ENCODE measurements at regions not wholly inside any gene's neighbourhood (a gene's known extent, or its start where the extent isn't known, plus 50 kb on each side); places are given as distances from the start of the nearest gene placed in this dataset.

DNA sequence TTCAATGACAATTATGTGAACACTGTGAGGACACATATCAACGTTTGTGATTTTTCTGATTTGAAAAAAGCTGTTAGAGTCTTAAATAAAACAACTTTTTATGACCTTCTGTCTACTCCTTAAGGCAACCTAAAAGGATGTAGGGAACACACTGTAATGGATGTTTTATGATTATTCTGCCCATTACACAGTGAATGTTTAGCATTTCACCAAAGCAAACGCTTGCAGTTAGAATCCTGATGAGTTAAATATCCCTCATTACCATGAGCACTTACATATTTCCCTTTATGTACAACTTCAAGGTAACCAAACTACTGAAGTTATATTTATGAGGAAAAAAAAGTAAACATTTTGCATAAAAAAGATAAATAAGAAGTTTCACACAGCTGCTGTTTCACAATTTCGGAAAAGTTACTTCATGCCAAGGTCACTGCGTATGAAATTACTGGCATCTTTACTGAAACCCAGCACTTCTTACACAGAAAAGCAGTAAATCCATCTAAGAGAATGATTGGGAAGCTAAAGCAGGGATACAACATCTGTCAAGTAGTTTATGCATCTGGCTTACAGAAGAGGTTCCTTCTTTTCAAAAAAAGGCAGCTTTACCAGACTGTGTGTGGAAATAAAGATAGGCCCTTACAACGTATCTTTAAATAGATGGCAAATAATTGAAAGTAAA lies 733.7 kb upstream of the ATXN8OS start:
- CTCF ChIA-PET, result no interaction called here
- POLR2A ChIA-PET, result no interaction called here
- TF ChIP-seq, protein P1, sequence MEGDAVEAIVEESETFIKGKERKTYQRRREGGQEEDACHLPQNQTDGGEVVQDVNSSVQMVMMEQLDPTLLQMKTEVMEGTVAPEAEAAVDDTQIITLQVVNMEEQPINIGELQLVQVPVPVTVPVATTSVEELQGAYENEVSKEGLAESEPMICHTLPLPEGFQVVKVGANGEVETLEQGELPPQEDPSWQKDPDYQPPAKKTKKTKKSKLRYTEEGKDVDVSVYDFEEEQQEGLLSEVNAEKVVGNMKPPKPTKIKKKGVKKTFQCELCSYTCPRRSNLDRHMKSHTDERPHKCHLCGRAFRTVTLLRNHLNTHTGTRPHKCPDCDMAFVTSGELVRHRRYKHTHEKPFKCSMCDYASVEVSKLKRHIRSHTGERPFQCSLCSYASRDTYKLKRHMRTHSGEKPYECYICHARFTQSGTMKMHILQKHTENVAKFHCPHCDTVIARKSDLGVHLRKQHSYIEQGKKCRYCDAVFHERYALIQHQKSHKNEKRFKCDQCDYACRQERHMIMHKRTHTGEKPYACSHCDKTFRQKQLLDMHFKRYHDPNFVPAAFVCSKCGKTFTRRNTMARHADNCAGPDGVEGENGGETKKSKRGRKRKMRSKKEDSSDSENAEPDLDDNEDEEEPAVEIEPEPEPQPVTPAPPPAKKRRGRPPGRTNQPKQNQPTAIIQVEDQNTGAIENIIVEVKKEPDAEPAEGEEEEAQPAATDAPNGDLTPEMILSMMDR (IDR thresholded peaks at IDR 0.05; ENCODE audit: control extremely low read depth, extremely low read depth, low read depth, missing control alignments), result no peak
- DNase-seq (ENCODE audit: extremely low spot score), result no peak

DNA sequence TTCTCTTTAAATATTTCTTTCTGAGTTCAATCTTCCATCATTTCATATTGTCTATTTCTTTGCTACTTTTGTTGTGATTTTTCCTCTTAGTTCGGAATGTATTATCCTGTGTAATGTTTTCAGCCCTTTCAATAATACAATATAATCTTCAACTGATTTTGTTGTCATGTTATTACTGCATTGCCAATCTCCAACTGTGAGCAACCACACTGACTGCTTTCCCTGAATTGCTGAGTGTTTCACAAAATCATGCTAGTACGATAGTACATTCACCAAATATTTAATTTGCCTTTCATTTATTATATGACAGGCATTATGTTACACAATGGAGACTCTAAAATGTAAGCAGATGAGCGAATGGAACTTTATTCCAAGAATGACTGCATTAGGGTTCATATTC lies 744.3 kb upstream of the ATXN8OS start:
- ChIA-PET CTCF (interaction anchor here (1.1 kb wide), 1 partner anchor 40 kb away, joined by 3 read pairs; no protein-coding TSS in a partner anchor), POLR2A (no interaction called here)
- no peak for DNase-seq (ENCODE audit: extremely low spot score)
- TF ChIP-seq, protein P1 (IDR thresholded peaks at IDR 0.05; ENCODE audit: control extremely low read depth, extremely low read depth, low read depth, missing control alignments), result no peak

DNA sequence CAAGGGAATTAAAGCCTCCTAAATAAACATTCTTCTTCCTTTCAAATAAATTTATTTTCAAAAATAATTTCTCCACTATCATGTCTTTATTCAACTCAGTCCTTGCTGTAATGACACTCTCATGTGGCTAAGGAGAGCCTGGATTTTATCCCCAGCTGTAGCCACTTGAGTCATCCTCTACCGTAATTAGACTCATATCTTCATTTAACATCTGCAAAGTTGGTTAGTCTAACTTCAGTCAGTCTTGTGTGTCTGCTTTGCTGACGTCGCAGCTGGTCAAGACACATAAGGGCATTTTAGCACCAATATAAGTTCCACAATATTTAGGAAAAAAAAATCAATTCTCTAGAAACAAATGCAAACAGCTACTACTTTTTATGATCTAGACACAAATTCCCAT lies 776.4 kb upstream of the ATXN8OS start:
- TF ChIP-seq, protein P1 (IDR thresholded peaks at IDR 0.05; ENCODE audit: control extremely low read depth, extremely low read depth, low read depth, missing control alignments), result no peak
- ChIA-PET POLR2A (no interaction called here), CTCF (interaction anchor here (1.4 to 1.7 kb wide), 2 partner anchors 13 to 15 kb away, joined by 3 read pairs; no protein-coding TSS in a partner anchor)
- no peak for DNase-seq (ENCODE audit: extremely low spot score)

DNA sequence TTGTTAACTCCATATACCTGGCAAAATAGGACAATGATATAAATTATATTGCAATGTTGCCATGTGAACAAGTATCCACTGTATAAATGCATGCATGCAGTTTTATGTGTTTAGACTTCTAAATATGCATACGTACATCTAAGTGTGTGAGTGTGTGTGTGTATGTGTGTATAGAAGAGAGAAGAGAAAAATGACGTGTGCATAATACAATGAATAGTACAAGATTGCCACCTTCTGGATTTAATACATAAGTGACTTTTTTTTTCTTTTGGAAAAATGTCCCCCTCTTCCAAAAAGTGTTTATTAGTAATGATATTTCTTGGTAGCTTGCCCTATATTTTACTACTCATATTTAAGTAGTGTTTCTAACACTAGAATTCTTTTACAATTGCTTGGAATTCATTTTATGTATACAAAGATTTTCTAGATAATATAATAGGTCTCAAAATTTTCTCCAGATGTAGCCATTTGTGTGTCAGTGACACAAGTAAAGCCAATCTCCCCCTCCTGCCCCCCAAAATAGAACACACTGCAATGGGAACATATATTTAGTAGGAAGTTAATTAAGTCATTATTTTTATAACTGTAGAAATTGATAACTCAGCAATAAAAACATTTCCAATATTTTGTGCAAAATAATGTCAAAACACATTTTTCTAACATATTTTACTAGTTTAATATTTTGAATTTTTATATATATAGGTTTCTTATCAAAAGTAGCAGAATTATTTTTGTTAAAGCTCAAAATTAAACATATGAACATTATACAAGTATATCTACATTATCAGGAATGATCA lies 783.3 kb upstream of the ATXN8OS start:
- DNase-seq (ENCODE audit: extremely low spot score), result no peak

DNA sequence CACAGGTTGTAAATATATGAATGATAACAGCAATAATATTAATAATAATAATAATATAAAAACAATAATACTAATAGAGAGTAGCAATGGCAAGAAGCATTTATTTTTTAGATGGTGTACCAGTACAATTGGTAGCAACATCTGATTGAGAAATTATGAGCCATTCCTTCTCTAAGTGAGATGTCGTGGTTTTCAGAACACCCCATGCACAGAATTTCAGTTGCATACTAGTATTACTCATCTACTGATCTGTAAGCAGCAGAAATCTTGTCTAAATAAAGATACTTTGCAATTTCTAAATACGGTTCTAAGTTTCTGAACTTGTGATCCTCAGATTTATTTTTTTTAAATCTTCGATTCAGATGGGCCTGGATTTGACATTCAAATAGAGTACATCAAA lies 788.0 kb upstream of the ATXN8OS start:
- no peak for DNase-seq (ENCODE audit: extremely low spot score)
- TF ChIP-seq, protein P1 (IDR thresholded peaks at IDR 0.05; ENCODE audit: control extremely low read depth, extremely low read depth, low read depth, missing control alignments), result no peak
- POLR2A ChIA-PET, result no interaction called here
- CTCF ChIA-PET, result no interaction called here

More for the DNA sequence above, 783.3 kb upstream of the ATXN8OS start:
- POLR2A ChIA-PET, result no interaction called here
- CTCF ChIA-PET, result interaction anchor here (1.3 kb wide), 1 partner anchor 40 kb away, joined by 3 read pairs; no protein-coding TSS in a partner anchor
- TF ChIP-seq, protein P1 (IDR thresholded peaks at IDR 0.05; ENCODE audit: control extremely low read depth, extremely low read depth, low read depth, missing control alignments), result no peak

DNA sequence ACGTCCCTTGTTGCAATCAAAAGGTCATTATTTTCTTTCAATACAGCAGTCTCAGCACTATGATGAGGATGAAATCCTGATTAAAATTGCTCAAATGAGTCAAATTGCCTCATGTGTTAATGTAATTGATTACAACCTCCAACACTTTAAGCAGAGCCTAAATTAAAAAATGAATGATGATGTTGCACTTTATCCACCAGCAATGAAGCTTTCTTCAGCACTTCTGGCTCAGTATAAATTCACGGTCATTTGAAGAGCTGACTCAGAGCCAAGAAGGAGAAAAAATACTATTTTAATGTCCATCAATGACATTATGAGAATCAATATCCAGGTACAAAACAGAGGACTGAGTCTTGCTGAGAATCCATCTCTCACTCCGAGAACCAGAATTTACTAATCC lies 792.6 kb upstream of the ATXN8OS start:
- TF ChIP-seq, protein P1 (IDR thresholded peaks at IDR 0.05; ENCODE audit: control extremely low read depth, extremely low read depth, low read depth, missing control alignments), result no peak
- no peak for DNase-seq (ENCODE audit: extremely low spot score)
- CTCF ChIA-PET, result no interaction called here
- POLR2A ChIA-PET, result no interaction called here

Measured in GM10248 (cell line).